Esophagus squamous epithelium (tissue), 4 donors: ENCODE measurements at regions not wholly inside any gene's neighbourhood (a gene's known extent, or its start where the extent isn't known, plus 50 kb on each side); places are given as distances from the start of the nearest gene placed in this dataset.

Source experiments
- POLR2A ChIP-seq, 4 donors: fragments of 450-650 bp; IDR thresholded peaks; one replicate each; pipeline ENCODE4 v1.6.1; 2017; ENCODE audit warnings: antibody characterized with exemption in 4 of 4, mild to moderate bottlenecking in 4 of 4, moderate library complexity in 3 of 4
- TF ChIP-seq, protein P1 (sequence below), 6 experiments: fragments of 450-650 bp in 4 of 6; fragments of 200-600 bp in 2 of 6; sonication (generic) in 2 of 6; IDR thresholded peaks; one replicate each; pipeline ENCODE4 v1.5.1; 2016 to 2019; ENCODE audit warnings: antibody characterized with exemption in 6 of 6, mild to moderate bottlenecking in 4 of 6, moderate library complexity in 4 of 6

DNA sequence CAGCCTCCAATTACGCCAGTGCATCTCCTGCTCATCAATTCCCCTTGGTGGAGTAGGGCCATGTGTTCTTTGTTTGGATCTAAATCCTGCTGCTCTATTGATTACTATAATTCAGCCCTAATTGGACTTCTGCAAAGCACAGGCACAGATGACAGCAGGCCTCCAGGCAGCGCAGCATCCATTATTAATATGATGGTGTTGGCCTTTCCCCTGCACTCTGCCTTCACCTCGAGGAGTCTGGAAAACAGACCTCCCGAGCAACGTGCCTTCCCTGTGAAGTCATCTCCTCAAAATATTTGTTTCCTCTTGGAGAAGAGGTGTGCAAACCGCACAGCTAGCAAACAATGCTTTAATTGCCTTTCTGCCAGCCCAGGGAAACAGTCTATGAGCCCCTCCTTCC, 92.5 kb downstream of the UQCRFS1 start:
- no peak for TF ChIP-seq POLR2A (IDR thresholded peaks at IDR 0.05)
- TF ChIP-seq, protein P1, sequence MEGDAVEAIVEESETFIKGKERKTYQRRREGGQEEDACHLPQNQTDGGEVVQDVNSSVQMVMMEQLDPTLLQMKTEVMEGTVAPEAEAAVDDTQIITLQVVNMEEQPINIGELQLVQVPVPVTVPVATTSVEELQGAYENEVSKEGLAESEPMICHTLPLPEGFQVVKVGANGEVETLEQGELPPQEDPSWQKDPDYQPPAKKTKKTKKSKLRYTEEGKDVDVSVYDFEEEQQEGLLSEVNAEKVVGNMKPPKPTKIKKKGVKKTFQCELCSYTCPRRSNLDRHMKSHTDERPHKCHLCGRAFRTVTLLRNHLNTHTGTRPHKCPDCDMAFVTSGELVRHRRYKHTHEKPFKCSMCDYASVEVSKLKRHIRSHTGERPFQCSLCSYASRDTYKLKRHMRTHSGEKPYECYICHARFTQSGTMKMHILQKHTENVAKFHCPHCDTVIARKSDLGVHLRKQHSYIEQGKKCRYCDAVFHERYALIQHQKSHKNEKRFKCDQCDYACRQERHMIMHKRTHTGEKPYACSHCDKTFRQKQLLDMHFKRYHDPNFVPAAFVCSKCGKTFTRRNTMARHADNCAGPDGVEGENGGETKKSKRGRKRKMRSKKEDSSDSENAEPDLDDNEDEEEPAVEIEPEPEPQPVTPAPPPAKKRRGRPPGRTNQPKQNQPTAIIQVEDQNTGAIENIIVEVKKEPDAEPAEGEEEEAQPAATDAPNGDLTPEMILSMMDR (IDR thresholded peaks at IDR 0.05) = no peak
